T-helper 2 cell treated with Interferon-gamma antibody and Interleukin-4, amounts not matched to agents 100 ng/mL and 5 ng/mL, for 36 hours (primary cell): ENCODE measurements at regions not wholly inside any gene's neighbourhood (a gene's known extent, or its start where the extent isn't known, plus 50 kb on each side); places are given as distances from the start of the nearest gene placed in this dataset.

Source experiments
- intact Hi-C: fragments of 100-400 bp; cut with micrococcal nuclease; formaldehyde crosslinking; loops from one replicate; pipeline ENCODE4 v1.15.1; 2023

DNA sequence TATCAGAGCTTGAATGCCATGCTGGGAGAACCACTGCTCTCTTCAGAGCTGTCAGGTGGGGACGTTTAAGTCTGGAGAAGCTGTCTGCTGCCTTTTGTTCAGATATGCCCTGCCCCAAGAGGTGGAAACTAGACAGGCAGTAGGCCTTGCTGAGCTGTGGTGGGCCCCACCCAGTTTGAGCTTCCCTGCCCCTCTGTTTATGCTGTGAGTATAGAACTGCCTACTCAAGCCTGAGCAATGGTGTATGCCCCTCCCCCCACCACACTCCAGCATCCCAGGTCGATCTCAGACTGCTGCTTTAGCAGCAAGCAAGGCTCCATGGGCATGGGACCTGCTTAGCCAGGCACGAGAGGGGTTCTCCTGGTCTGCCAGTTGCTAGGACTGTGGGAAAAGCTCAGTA lies 362.3 kb downstream of the FAM170A start:
- intact Hi-C loops: no loop called here

DNA sequence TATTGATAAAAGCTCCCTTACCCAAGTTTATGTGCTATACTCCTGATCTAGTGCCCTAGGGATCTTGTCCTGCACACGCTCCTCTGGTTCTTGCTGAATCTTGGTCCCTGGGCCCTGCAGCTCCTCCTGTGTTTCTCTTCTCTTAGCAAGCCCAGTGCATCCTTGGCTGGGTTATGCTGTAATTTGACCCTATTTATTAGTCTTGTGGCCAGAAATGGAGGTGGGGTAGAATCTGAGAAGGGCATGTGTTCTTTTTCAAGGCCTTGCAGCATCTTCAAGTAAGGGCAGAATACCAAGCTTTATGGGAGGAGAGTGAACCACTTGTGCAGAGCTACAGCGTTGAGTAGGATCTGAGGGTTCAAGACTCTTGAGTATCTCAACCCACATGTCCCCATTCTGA lies 366.8 kb downstream of the FAM170A start:
- intact Hi-C loops: no loop called here

DNA sequence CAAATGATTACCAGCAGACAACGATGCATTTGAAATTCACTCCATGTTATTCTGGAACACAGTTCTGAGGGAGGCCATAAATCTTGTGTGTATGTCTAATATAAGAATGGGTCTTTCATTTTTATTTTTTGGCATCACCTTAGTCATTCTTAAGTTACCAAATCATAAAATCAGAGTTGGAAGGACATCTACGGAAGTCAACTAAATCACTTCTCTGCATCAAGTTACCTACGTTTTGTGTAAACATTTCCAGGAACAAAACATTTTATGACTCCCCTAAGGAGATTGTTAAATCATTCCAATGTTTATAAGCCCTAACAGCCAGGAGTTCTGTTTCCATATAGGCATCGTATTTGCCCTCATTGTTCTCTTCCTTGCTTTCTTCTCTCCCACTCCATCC lies 378.2 kb downstream of the FAM170A start:
- intact Hi-C loops: no loop called here

DNA sequence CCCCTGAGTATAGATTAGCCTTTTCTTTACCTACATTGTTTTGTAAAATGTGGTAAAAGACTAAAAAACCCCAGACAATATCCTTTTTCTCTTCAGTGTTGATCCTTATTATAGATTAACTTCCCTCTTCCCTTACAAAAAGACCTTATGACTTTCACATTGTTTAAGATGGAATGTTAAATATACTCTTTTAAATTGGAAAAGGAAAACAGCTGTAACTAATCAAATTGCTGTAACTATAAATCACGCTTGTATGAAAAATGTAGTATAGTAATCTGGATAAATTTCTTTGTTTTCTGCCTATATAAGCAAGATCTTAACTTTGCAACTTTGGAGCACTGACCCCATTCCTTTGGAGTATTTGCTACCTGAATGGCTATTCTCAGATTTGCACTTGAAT lies 383.1 kb downstream of the FAM170A start:
- intact Hi-C loops: no loop called here

DNA sequence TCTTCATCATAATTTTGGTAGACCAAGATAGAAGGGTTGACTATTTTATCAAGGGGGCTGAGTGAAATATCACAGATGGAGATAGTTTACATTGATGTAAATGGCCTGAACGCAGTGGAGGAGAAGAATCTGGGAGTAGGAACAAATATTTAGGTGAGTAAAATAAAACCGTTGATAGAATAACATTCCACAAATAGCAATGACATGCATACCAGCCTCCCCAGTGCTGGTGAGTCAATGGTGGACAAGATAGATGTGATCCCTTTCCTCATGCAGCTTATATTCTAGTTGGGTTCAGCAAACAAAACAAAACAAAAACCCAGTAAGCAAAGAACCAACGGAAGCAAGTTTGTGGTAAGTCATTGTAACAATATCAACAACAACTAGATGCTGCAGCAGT lies 385.2 kb downstream of the FAM170A start:
- intact Hi-C loops: no loop called here

DNA sequence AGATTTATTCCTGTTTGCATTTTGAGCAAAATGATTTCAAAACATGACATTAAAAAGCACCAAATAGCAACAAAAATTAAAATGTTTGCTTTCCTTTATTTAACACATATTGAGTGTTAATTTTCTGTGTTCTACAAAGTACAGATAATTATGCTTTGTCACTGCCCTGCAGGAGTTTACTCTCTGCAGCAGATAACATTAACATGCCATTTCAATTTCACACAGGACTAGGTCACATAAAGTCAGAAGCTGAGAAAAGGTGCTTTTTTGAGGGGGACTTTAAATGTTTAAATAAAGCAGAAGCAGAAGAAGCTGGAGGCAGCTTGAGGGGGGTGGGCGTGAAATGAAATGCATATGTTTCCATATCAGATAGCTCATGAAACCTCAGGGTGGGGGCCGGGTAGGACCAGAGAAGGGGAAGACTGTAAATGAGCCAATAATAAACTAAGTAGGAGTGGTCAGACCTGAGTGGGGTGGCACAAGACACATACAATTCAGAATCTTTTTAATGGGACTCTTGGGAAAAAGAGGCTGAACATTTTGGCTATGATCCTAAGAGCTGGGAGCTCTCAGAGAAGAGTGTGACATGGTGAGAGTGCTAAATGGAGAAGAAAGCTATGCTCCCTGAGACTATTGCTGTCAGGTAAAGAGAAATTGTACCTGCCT lies 387.5 kb downstream of the FAM170A start:
- intact Hi-C loops: no loop called here

DNA sequence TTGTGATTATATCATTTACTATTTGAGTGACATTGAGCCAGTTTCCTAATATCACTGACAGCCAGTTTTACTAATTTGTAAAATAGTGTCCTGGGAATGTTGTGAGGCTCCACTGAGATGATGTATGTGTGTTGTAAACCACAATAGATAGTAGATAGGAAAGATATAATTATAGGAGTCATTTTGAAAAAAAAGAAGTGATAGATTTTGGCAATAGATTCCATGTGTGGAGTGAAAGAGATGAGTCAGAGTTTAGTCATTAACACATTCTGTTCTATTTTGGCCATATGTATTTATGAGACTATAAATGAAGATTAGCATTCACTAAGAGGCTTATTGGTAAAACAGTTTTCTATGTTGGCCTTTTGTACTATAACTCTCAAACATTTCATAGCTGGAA lies 388.2 kb downstream of the FAM170A start:
- intact Hi-C loops: no loop called here

DNA sequence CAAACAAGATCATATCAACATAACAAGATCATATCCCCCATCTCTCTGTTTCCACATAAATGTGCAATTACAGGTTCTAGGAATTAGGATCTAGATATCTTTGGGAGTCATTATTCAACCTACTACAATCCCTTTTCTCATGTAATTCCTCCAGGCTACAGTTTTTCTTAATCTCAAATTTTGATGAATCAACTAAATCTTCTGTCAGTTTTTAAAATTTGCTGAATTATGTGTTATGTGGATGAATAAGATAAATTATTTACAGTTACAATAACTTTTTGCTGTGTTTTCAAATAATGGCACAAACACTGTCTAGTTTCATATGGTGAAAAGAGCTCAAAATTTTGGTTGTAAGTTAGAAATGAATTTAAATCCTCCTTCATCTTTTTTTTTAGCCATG lies 405.8 kb downstream of the FAM170A start:
- intact Hi-C loops: no loop called here

DNA sequence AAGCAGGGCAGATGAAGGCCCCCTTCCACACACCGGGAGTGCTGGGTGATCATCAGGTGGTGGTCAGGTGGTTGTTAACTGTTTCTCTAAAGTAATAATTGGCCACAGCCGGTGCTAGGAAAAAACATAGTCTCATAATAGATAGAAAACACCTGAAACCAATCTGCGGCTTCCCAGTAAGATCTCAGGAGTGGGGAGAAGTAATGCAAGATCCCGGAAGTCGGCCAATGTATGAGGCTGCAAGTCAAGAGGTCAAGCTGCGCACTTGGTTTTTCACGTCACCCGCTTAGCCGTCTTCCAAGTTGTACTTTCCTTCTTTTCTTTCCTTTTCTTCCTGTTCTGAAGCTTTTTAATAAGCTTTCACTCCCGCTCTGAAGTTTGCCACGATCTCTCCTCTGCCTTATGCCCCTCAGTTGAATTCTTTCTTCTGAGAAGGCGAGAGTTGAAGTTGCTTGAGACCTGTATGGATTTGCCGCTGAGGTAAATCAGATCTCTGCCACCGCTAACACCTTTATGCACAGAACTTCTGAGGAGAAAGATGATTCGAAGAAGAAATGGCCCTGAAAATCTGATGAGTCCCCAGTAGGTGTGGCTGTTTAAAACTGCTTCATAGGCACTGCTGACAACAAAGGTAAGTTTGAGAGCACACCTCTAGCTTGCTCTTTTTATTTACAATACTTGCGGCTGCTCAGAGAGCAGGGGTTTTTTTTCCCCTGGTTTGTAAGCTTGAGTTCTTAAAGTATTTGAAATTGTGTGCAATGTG lies 406.6 kb downstream of the FAM170A start:
- intact Hi-C loops: no loop called here

DNA sequence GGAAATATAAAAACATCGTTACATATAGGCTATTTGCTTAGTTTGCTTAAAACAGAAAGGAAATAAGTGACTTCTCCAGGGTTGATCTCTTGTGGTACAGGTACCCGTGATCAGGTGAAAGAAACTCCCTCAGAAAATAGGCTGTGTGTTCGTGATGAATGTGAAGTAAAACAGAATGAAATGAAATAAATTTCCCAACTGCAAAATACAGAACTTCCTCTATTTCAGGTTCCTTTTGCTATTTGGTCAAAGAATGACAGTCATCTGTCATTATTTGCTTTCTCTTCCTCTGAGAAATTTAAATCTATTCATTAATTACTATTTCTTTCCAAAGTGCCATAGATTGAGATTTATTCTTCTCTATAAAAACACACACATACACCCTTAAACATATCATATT lies 408.1 kb downstream of the FAM170A start:
- intact Hi-C loops: no loop called here

DNA sequence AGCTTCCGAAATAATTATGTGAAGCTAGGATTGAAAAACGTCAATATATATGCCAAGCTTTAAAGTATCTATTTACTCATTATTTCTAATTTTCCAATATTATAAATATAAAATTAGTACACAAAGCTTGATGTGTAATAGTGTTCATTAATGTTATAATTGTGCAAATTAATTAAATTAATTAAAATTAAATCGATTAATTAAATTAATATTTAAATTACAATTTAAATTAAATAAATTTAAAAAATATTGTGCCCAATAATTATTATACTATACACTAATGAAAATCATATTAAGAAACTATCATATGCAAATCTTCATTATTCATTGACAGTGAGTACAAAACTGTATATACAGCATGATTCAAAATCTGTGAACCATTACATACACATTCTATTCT lies 409.8 kb downstream of the FAM170A start:
- intact Hi-C loops: no loop called here

DNA sequence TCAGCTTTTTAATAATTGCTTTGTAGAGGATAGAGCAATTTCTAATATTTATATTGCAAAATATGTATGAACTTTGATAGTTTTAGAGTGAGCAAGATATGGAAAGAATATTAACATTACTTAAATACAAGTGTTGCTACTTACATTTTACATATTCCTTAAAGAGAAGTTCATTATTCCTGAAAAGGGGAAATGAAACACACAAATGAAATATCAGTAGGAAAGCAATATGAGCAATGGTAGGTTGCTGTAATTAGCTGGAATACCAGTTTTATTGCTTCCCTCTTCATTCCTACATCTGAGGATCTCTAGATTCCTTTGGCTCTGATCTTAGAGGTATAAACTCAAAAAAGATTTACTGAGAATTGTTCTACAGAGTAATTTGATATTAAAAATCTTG lies 414.1 kb downstream of the FAM170A start:
- intact Hi-C loops: no loop called here

DNA sequence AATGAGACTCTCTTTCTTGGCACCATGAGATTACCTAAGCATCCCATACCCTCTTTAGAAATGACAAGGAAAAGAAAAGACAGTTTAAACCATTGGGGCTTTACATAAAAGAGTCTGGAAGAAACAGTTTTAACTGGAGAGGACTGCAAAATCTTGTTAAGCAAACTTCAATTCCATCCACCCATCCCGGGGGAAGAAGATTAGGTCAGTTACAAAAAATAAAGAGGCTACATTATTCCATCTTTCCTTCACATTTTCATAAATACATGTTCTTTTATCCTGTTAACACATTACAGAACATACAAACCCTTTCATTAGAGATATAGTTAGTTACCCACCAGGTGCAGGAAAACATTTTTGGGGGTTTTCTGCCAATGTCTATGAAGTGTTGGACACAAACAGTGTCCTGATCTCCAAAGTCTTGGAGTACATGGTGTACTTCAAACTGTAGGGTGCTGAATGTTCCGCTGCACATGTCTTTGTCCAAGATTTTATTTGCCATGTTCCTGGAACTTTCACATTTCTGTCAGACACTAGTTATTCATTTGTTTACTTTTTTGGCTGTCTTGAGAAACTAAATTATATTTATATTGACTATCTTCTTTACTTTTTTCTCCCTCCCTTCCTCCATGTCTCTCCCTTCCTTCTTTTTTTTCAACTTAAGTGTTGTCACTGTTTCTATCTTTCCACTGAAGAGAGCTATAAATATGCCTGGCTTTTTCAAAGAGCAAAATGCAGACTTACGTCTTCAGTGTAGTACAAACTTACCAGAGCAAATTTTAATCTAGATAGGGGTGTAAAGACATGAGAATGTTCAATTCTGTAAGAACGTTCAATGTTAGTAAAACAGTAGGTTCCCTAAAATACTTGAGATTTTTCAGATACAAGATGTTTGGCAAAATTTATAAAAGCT lies 410.9 kb upstream of the PRR16 start:
- intact Hi-C loops: no loop called here

DNA sequence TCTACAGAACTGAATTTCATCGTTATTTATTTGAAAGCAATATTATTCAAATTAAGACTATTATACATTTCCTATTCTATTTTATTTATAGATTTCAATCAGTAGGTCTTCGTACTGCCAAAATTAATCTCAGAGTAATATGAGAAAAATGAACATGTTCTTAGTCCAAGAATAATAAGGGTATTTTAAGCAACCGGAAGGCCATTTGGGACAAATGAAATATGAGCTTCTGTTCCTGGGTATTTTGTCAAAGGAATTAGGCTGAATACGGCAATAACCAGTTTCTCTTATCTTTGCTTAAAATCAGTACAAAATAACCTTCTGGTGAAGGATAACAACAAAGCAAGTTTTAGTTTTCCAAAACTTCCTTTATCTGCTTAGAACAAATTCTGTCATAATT lies 410.3 kb upstream of the PRR16 start:
- intact Hi-C loops: no loop called here

DNA sequence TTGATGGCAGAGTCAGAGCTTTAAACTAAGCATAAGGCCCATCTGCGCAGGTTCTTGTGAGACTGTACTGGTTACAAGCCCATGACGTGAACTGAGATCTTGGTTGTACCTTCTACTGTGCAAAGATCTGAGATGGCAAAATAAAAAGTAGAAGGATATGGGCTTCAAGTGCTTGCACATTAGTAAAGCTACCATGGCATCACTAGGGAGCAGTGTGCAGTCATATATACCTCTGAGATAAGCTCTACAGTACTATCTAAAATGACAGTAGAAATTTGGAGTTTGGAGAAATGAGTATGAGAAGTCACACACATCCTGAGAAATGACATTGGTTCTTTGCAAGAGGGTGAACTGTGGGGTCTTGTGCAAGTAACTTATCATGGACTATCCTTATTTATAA lies 408.2 kb upstream of the PRR16 start:
- intact Hi-C loops: no loop called here

DNA sequence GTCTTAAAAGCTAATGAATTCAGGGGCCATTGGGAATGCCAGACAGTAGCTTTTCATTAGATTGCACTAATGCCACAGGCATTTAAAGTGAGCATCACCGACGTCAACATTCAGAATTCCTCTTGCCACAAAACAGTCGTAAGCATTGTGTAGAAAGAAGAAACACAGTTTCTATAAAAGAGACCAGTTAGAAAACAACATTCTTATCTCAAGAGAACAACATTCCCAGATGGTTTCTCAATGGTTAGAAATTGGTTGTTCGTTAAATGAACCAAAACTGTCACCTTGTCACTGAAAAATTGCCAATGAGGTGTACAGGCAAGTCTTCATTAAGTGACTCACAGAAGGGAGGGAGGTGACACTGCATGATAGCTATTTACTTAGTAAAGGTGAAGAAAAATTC lies 401.6 kb upstream of the PRR16 start:
- intact Hi-C loops: no loop called here

DNA sequence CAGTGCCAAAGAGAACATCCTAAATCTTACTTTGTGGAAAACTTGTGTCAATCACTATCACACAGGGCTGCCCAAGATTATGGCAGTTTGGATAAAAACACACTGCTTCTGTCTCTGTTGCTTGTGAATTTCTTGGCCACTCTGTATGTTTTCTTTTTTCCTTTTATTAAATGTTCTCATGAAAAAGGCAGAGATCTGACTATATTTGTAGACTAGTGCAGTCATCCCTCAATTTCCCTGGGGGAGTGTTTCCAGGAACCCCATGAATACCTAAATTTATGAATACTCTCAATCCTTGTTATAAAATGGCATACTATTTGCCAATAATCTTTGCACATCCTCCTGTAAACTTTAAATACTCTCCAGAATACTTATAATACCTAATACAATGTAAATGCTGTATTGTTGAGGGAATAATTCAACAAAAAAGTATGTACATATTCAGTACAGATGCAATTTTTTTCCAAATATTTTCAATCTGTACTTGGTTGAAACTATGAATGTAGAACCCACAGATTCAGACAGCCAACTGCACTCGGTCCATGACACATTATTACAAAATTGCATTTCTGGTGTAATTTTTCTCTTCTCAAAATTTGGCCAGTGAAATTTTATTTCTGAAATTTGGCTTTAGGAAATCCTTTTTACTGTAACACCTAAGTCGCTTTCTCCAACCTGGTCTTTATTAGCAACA lies 391.9 kb upstream of the PRR16 start:
- intact Hi-C loops: no loop called here

DNA sequence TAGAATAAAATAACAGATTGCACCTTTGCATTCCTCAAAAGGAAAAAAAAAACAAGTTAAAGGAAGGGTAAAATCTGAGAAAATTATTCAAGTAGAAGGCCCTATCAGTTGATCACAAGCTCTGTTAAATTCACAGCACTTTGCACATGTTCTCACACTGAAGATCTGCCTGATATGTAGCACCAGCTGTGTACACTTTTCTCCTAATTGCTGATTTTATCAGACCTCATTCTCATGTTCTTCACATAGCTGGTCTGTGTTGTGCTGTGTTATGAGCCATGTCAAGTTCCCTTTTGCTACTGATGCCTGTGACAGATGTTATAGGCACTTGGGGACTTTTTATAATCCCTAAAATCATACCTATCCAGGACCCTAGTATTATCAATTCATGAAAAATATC lies 390.4 kb upstream of the PRR16 start:
- intact Hi-C loops: no loop called here

DNA sequence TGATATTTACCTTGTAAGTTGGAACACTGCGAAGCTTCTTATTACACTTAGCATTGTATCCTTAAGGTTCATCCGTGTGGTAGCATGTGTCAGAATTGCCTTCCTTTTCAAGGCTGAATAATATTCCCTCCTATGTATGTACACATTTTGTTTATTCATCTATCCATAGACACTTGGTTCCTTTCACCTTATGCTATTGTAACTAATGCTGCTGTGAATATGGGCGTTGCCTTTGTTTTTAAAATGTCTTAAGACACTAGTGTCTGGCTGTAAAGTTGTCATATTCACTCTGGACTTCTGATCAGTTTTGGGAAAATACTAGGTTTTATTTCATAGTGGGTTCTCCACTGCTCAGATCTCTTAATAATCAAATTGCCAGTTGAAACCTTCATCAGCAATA lies 383.3 kb upstream of the PRR16 start:
- intact Hi-C loops: no loop called here

DNA sequence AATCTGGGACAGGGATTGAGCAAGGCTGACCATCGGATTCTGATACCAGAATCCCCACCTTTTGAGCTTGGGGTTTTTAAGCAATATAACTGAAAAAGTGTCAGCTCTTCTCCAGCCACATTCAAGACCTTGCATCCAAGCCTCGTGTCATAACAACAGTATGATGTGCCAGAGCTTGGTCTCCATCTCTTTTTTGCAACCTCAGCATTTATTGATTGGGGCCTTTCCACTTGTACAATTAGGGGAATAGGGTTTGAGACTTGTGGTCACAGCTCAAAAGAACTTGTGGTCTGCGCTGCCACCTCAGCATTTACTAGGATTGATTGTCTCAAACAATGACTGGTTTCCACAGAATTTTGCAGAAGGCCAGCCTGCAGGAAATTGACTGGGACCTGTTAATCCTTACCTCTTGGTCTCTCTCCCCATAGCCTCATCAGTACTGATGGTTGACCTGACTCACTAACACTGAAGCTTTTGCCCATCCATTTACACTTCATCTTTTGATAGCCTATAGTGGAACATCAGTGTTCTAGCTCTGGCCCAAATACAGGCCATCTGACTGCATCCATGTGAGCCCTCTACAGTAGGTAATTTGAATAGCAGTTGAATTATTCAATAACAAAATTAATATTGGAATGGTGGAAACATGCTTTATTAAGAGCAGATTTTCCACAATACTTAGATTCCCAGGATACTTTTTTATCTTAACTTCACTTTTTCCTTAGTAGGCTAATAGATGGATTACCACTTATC lies 381.6 kb upstream of the PRR16 start:
- intact Hi-C loops: no loop called here
